H9 (cell line): ENCODE measurements at regions not wholly inside any gene's neighbourhood (a gene's known extent, or its start where the extent isn't known, plus 50 kb on each side); places are given as distances from the start of the nearest gene placed in this dataset.

Source experiments
- DNase-seq: peaks from one replicate; pipeline ENCODE4 v3.0.0-alpha.2; 2017
- H2AFZ ChIP-seq: one replicate; pipeline ENCODE4 v1.6.1; 2013; ENCODE audit warnings: mild to moderate bottlenecking, low read length, control low read depth, moderate library complexity
- H2AK5ac ChIP-seq: 2 replicates; pipeline ENCODE4 v1.6.1; 2013; ENCODE audit warnings: low read length, control low read depth, mixed read lengths; ENCODE audit not compliant: insufficient read length
- H2BK120ac ChIP-seq: one replicate; pipeline ENCODE4 v1.6.1; 2013; ENCODE audit warnings: low read depth, mild to moderate bottlenecking, low read length, control low read depth, inconsistent platforms; ENCODE audit not compliant: poor library complexity, severe bottlenecking
- H2BK12ac ChIP-seq: 2 replicates; pipeline ENCODE4 v1.6.1; 2013; ENCODE audit warnings: low read length, control low read depth, mixed read lengths, low read depth; ENCODE audit not compliant: insufficient read length
- H2BK15ac ChIP-seq: 2 replicates; pipeline ENCODE4 v1.6.1; 2013; ENCODE audit warnings: low read depth, low read length, control low read depth
- H2BK20ac ChIP-seq: one replicate; pipeline ENCODE4 v1.6.1; 2013; ENCODE audit warnings: low read depth, mild to moderate bottlenecking, low read length, control low read depth, inconsistent platforms; ENCODE audit not compliant: poor library complexity, severe bottlenecking
- H2BK5ac ChIP-seq: 2 replicates; pipeline ENCODE4 v1.6.1; 2013; ENCODE audit warnings: low read length, control low read depth, mixed read lengths; ENCODE audit not compliant: insufficient read length
- H3K14ac ChIP-seq: 2 replicates; pipeline ENCODE4 v1.6.1; 2013; ENCODE audit warnings: low read length, control low read depth; ENCODE audit not compliant: insufficient read depth
- H3K18ac ChIP-seq: 2 replicates; pipeline ENCODE4 v1.6.1; 2013; ENCODE audit warnings: low read depth, mild to moderate bottlenecking, mixed read lengths, low read length, control low read depth; ENCODE audit not compliant: insufficient read length
- H3K23ac ChIP-seq: 2 replicates; pipeline ENCODE4 v1.6.1; 2013; ENCODE audit warnings: low read length, control low read depth, mixed read lengths, low read depth; ENCODE audit not compliant: insufficient read length
- H3K23me2 ChIP-seq: 2 replicates; pipeline ENCODE4 v1.6.1; 2013; ENCODE audit warnings: low read depth, mild to moderate bottlenecking, mixed read lengths, low read length, control low read depth; ENCODE audit not compliant: insufficient read length, poor library complexity, severe bottlenecking
- H3K27ac ChIP-seq: 2 replicates; pipeline ENCODE4 v1.5.1; 2013; ENCODE audit warnings: low read length, control low read depth, mixed read lengths, low read depth; ENCODE audit not compliant: insufficient read length
- H3K27me3 ChIP-seq: 2 replicates; pipeline ENCODE4 v1.6.1; 2013; ENCODE audit warnings: low read length, control low read depth, inconsistent platforms; ENCODE audit not compliant: insufficient read depth
- H3K4ac ChIP-seq: 2 replicates; pipeline ENCODE4 v1.6.1; 2013; ENCODE audit warnings: low read depth, mild to moderate bottlenecking, control low read depth, inconsistent platforms, low read length, moderate library complexity
- H3K4me1 ChIP-seq: 2 replicates; pipeline ENCODE4 v1.6.1; 2013; ENCODE audit warnings: low read length, control low read depth, inconsistent platforms; ENCODE audit not compliant: insufficient read depth
- H3K4me2 ChIP-seq: 2 replicates; pipeline ENCODE4 v1.6.1; 2013; ENCODE audit warnings: low read length, control low read depth, mixed read lengths; ENCODE audit not compliant: insufficient read length, insufficient read depth
- H3K56ac ChIP-seq: 2 replicates; pipeline ENCODE4 v1.6.1; 2013; ENCODE audit warnings: low read depth, mild to moderate bottlenecking, mixed read lengths, low read length, control low read depth; ENCODE audit not compliant: insufficient read length
- H3K79me1 ChIP-seq: 2 replicates; pipeline ENCODE4 v1.6.1; 2013; ENCODE audit warnings: low read depth, mild to moderate bottlenecking, moderate library complexity, low read length, control low read depth, inconsistent platforms; ENCODE audit not compliant: insufficient read depth, poor library complexity, severe bottlenecking
- H3K79me2 ChIP-seq: 2 replicates; pipeline ENCODE4 v1.6.1; 2013; ENCODE audit warnings: low read length, control low read depth, inconsistent platforms; ENCODE audit not compliant: insufficient read depth
- H3K9ac ChIP-seq: 2 replicates; pipeline ENCODE4 v1.6.1; 2013; ENCODE audit warnings: low read length, control low read depth, mixed read lengths; ENCODE audit not compliant: insufficient read length; ENCODE audit errors: extremely low read depth
- H3K9me3 ChIP-seq: one replicate; pipeline ENCODE4 v1.6.1; 2013; ENCODE audit warnings: low read depth, low read length, inconsistent platforms; ENCODE audit not compliant: control insufficient read depth
- H3T11ph ChIP-seq: one replicate; pipeline ENCODE4 v1.6.1; 2013; ENCODE audit warnings: mild to moderate bottlenecking, low read length, control low read depth, inconsistent platforms
- H4K20me1 ChIP-seq: one replicate; pipeline ENCODE4 v1.6.1; 2013; ENCODE audit not compliant: control insufficient read depth, insufficient read length, insufficient read depth
- H4K5ac ChIP-seq: 2 replicates; pipeline ENCODE4 v1.6.1; 2013; ENCODE audit warnings: low read depth, mild to moderate bottlenecking, mixed read lengths, low read length, control low read depth; ENCODE audit not compliant: insufficient read length
- H4K8ac ChIP-seq: replicated peaks from 2 replicates; pipeline ENCODE4 v1.6.1; 2013; ENCODE audit warnings: low read length, control low read depth, mixed read lengths, low read depth; ENCODE audit not compliant: insufficient read length
- H4K91ac ChIP-seq: 2 replicates; pipeline ENCODE4 v1.6.1; 2013; ENCODE audit warnings: low read depth, mild to moderate bottlenecking, moderate library complexity, mixed read lengths, low read length, control low read depth; ENCODE audit not compliant: insufficient read length
- H3K27ac Mint-ChIP-seq, 3 experiments: 2 replicates in 2 of 3; 3 replicates in 1 of 3; pipeline ENCODE4 v1.8.0; 2020 to 2021; ENCODE audit warnings: mixed read lengths in 3 of 3, mild to moderate bottlenecking in 1 of 3, moderate library complexity in 1 of 3
- H3K27me3 Mint-ChIP-seq: 2 replicates; pipeline ENCODE4 v1.8.0; 2021; ENCODE audit warnings: low read depth, mild to moderate bottlenecking, moderate library complexity, mixed read lengths
- H3K36me3 Mint-ChIP-seq, 3 experiments: 2 replicates in 2 of 3; 3 replicates in 1 of 3; pipeline ENCODE4 v1.8.0; 2020 to 2021; ENCODE audit warnings: low read depth in 3 of 3, mixed read lengths in 3 of 3; ENCODE audit not compliant: insufficient read depth in 1 of 3
- H3K4me1 Mint-ChIP-seq, 2 experiments: 2 replicates each; pipeline ENCODE4 v1.8.0; 2020; ENCODE audit warnings: mixed read lengths in 2 of 2
- H3K4me3 Mint-ChIP-seq, 2 experiments: 2 replicates in 1 of 2; 3 replicates in 1 of 2; pipeline ENCODE4 v1.8.0; 2020 to 2021; ENCODE audit warnings: mild to moderate bottlenecking in 2 of 2, mixed read lengths in 2 of 2, moderate library complexity in 1 of 2
- H3K9me3 Mint-ChIP-seq, 2 experiments: 2 replicates in 1 of 2; 3 replicates in 1 of 2; pipeline ENCODE4 v1.8.0; 2020; ENCODE audit warnings: mild to moderate bottlenecking in 2 of 2, mixed read lengths in 2 of 2, moderate library complexity in 1 of 2
- WGBS: extraction: QIAGEN DNeasy Blood & Tissue Kit; methylation state at CpG from one replicate; pipeline ENCODE4 v1.1.7; 2013; ENCODE audit warnings: missing lambda C conversion rate, low lambda C conversion rate, mixed read lengths; ENCODE audit not compliant: insufficient read length; ENCODE audit errors: extremely low coverage; 5-methylcytosine and 5-hydroxymethylcytosine counted together
- TF ChIP-seq, protein P1 (sequence below): fragments of 200-600 bp; sonication (generic); conservative IDR thresholded peaks from 3 replicates; pipeline ENCODE4 v1.8.0; 2021; ENCODE audit warnings: antibody characterized with exemption, mild to moderate bottlenecking

DNA sequence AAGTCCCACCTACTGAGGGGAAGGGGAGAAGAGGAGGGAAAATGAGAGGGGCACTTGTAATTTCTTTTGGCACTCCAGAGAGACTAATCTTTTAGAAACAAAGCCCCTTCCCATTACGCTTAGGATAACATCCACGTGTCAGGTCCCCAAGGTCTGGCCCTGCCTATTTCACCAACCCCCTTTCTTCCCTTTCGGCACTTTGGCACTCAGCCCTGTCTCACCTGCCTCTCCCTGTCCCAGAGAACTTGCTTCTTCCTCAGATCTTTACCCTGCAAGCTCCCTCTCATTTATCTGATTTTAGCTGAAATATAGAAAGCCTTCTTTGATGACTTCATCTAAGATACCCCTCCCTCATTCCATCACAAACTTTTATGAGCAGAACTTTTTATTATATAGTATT lies 55.5 kb downstream of the RASSF10 start:
- Histone ChIP-seq H3K14ac (no peak overlapping the region), H4K20me1 (no peaks in the 10 kb centered on the region), H3K27me3 (no peaks in the 10 kb centered on the region), H3K27ac (no peak overlapping the region), H3K18ac (no peak overlapping the region), H2BK20ac (no peak overlapping the region), H3K4me2 (no peak overlapping the region), H4K5ac (no peak overlapping the region), H3K79me2 (no peaks in the 10 kb centered on the region), H3K56ac (no peak overlapping the region), H2AK5ac (no peak overlapping the region), H2BK5ac (no peak overlapping the region), H4K8ac (no peak overlapping the region), H3K23me2 (no peaks in the 10 kb centered on the region), H3K9ac (no peak overlapping the region), H3K23ac (no peak overlapping the region), H2BK15ac (no peak overlapping the region), H3T11ph (no peak overlapping the region), H2AFZ (no peak overlapping the region), H3K9me3 (no peaks in the 10 kb centered on the region), H3K4ac (no peak overlapping the region), H2BK12ac (no peak overlapping the region), H3K4me1 (no peaks in the 10 kb centered on the region), H2BK120ac (no peak overlapping the region), H3K79me1 (no peaks in the 10 kb centered on the region), H4K91ac (no peak overlapping the region)
- H3K27me3 Mint-ChIP-seq = peaks cover 5% of the 10 kb centered on the region; the same call in 1 of the 2 replicates
- TF ChIP-seq, protein P1, sequence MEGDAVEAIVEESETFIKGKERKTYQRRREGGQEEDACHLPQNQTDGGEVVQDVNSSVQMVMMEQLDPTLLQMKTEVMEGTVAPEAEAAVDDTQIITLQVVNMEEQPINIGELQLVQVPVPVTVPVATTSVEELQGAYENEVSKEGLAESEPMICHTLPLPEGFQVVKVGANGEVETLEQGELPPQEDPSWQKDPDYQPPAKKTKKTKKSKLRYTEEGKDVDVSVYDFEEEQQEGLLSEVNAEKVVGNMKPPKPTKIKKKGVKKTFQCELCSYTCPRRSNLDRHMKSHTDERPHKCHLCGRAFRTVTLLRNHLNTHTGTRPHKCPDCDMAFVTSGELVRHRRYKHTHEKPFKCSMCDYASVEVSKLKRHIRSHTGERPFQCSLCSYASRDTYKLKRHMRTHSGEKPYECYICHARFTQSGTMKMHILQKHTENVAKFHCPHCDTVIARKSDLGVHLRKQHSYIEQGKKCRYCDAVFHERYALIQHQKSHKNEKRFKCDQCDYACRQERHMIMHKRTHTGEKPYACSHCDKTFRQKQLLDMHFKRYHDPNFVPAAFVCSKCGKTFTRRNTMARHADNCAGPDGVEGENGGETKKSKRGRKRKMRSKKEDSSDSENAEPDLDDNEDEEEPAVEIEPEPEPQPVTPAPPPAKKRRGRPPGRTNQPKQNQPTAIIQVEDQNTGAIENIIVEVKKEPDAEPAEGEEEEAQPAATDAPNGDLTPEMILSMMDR = no peak
- H3K27ac Mint-ChIP-seq = no peak overlapping the region
- DNase-seq = no peak
- no CpG with 5 or more reads among the region's 3 CpGs for WGBS
- H3K4me3 Mint-ChIP-seq = no peak overlapping the region
- no peaks in the 10 kb centered on the region for H3K36me3 Mint-ChIP-seq
- H3K4me1 Mint-ChIP-seq = peaks cover 0 to 4% of the 10 kb centered on the region in 2 experiments; a peak in 2 of 4 replicates
- H3K9me3 Mint-ChIP-seq = no peaks in the 10 kb centered on the region; a peak in 1 of 5 replicates
